H1 (cell line): ENCODE measurements at regions not wholly inside any gene's neighbourhood (a gene's known extent, or its start where the extent isn't known, plus 50 kb on each side); places are given as distances from the start of the nearest gene placed in this dataset.
A peak's percentile ranks its signal among the peaks of the same experiment; 100 is the strongest.

Source experiments
- CTCF ChIA-PET: fragments of 300-600 bp; sonication (Branson Sonifier 250); formaldehyde crosslinking; loops from one replicate; lab custom pipeline; 2021; ENCODE audit not compliant: partially characterized antibody; lab: Charles Lee
- POLR2A ChIA-PET: fragments of 300-600 bp; sonication (Branson Sonifier 250); formaldehyde crosslinking; loops from one replicate; lab custom pipeline; 2021; ENCODE audit warnings: inconsistent platforms; ENCODE audit not compliant: partially characterized antibody; lab: Charles Lee
- DNase-seq, 2 experiments: peaks; one replicate each; pipeline versions ENCODE4 v3.0.0 to v3.0.0-alpha.2; 2010 to 2022; ENCODE audit warnings: low spot score in 2 of 2, low read depth in 1 of 2, mixed read lengths in 1 of 2
- FAIRE-seq: peaks from 2 replicates; lab custom pipeline; 2011; peaks lifted over from hg19 to GRCh38; lab: Jason Lieb, UNC
- H2AFZ ChIP-seq: 2 replicates; pipeline ENCODE4 v1.8.1; 2012; ENCODE audit warnings: low read length, inconsistent platforms
- H2AK5ac ChIP-seq: 2 replicates; pipeline ENCODE4 v1.6.1; 2013; ENCODE audit warnings: low read depth, low read length
- H2BK120ac ChIP-seq: replicated peaks from 2 replicates; pipeline ENCODE3; 2013; ENCODE audit warnings: low read depth, low read length, inconsistent platforms
- H2BK12ac ChIP-seq: 2 replicates; pipeline ENCODE4 v1.6.1; 2013; ENCODE audit warnings: low read depth, low read length
- H2BK15ac ChIP-seq: 2 replicates; pipeline ENCODE4 v1.6.1; 2013; ENCODE audit warnings: low read length
- H2BK20ac ChIP-seq: 2 replicates; pipeline ENCODE4 v1.6.1; 2013; ENCODE audit warnings: low read length
- H2BK5ac ChIP-seq: 2 replicates; pipeline ENCODE4 v1.6.1; 2013; ENCODE audit warnings: low read depth, low read length
- H3K14ac ChIP-seq: 2 replicates; pipeline ENCODE4 v1.6.1; 2013; ENCODE audit warnings: inconsistent platforms; ENCODE audit not compliant: insufficient read length
- H3K18ac ChIP-seq: 2 replicates; pipeline ENCODE4 v1.6.1; 2013; ENCODE audit warnings: low read length; ENCODE audit errors: extremely low read depth
- H3K23ac ChIP-seq: 2 replicates; pipeline ENCODE4 v1.6.1; 2013; ENCODE audit warnings: inconsistent platforms; ENCODE audit not compliant: insufficient read length
- H3K23me2 ChIP-seq: 2 replicates; pipeline ENCODE4 v1.6.1; 2013; ENCODE audit warnings: low read depth, low read length
- H3K27ac ChIP-seq: 2 replicates; pipeline ENCODE4 v1.6.1; 2011; ENCODE audit warnings: low read depth, low read length, inconsistent platforms
- H3K27me3 ChIP-seq, 4 experiments: replicated peaks in 1 of 4; 1 replicate in 1 of 4; 2 replicates in 3 of 4; pipeline versions ENCODE4 v1.6.1 to v1.8.1; 2011 to 2013; ENCODE audit warnings: low read length in 3 of 4, mild to moderate bottlenecking in 3 of 4, inconsistent platforms in 2 of 4, mixed read lengths in 2 of 4, moderate library complexity in 1 of 4; ENCODE audit not compliant: control insufficient read depth in 3 of 4, insufficient read depth in 3 of 4; ENCODE audit errors: extremely low read depth in 1 of 4
- H3K36me3 ChIP-seq, 4 experiments: 2 replicates each; pipeline versions ENCODE4 v1.6.1 to v1.8.1; 2011 to 2013; ENCODE audit warnings: mild to moderate bottlenecking in 4 of 4, low read length in 3 of 4, moderate library complexity in 2 of 4, control low read depth in 1 of 4, inconsistent platforms in 1 of 4; ENCODE audit not compliant: insufficient read depth in 4 of 4, control insufficient read depth in 2 of 4
- H3K4ac ChIP-seq: replicated peaks from 2 replicates; pipeline ENCODE3; 2013; ENCODE audit warnings: low read length, low read depth, mixed read lengths, inconsistent platforms; ENCODE audit not compliant: insufficient read length
- H3K4me1 ChIP-seq, 4 experiments: replicated peaks in 1 of 4; 1 replicate in 1 of 4; 2 replicates in 3 of 4; pipeline versions ENCODE4 v1.6.1 to v1.8.1; 2011 to 2013; ENCODE audit warnings: low read length in 3 of 4, inconsistent platforms in 2 of 4, mixed read lengths in 1 of 4; ENCODE audit not compliant: insufficient read depth in 4 of 4, control insufficient read depth in 3 of 4
- H3K4me2 ChIP-seq, 2 experiments: 2 replicates each; pipeline versions ENCODE4 v1.6.1 to v1.8.1; 2011 to 2013; ENCODE audit warnings: low read depth in 2 of 2, low read length in 2 of 2, control low read depth in 1 of 2, inconsistent platforms in 1 of 2, mild to moderate bottlenecking in 1 of 2; ENCODE audit not compliant: insufficient read depth in 1 of 2
- H3K4me3 ChIP-seq, 4 experiments: fragments of 200-600, 300-600 bp in 1 of 4; sonication (generic), shearing (Covaris generic), sonication (Bioruptor Twin) in 1 of 4; 2 replicates each; pipeline versions ENCODE4 v1.5.1 to v1.8.1; 2011 to 2016; ENCODE audit warnings: low read length in 4 of 4, low read depth in 3 of 4, control low read depth in 2 of 4, inconsistent platforms in 2 of 4, mild to moderate bottlenecking in 2 of 4, mixed read lengths in 1 of 4, moderate library complexity in 1 of 4; ENCODE audit not compliant: insufficient read depth in 2 of 4; ENCODE audit errors: extremely low read depth in 1 of 4
- H3K56ac ChIP-seq: replicated peaks from 2 replicates; pipeline ENCODE3; 2013; ENCODE audit warnings: low read depth, mild to moderate bottlenecking, mixed read lengths, low read length, inconsistent platforms; ENCODE audit not compliant: insufficient read length
- H3K79me1 ChIP-seq: 2 replicates; pipeline ENCODE4 v1.6.1; 2013; ENCODE audit warnings: low read depth, low read length, control low read depth
- H3K79me2 ChIP-seq, 2 experiments: 2 replicates each; pipeline versions ENCODE4 v1.6.1 to v1.8.1; 2012 to 2013; ENCODE audit warnings: low read length in 2 of 2, mild to moderate bottlenecking in 2 of 2, inconsistent platforms in 1 of 2; ENCODE audit not compliant: insufficient read depth in 2 of 2, control insufficient read depth in 1 of 2
- H3K9ac ChIP-seq, 4 experiments: replicated peaks in 1 of 4; 1 replicate in 1 of 4; 2 replicates in 3 of 4; pipeline versions ENCODE4 v1.6.1 to v1.8.1; 2011 to 2013; ENCODE audit warnings: low read depth in 3 of 4, low read length in 3 of 4, control low read depth in 2 of 4, mild to moderate bottlenecking in 2 of 4, moderate library complexity in 2 of 4, inconsistent platforms in 1 of 4; ENCODE audit errors: extremely low read depth in 1 of 4
- H3K9me3 ChIP-seq, 2 experiments: 2 replicates each; pipeline versions ENCODE4 v1.6.1 to v1.8.1; 2012 to 2013; ENCODE audit warnings: mild to moderate bottlenecking in 2 of 2, moderate library complexity in 2 of 2, control low read depth in 1 of 2, inconsistent platforms in 1 of 2, low read depth in 1 of 2, low read length in 1 of 2, mixed read lengths in 1 of 2; ENCODE audit not compliant: insufficient read depth in 2 of 2
- H4K20me1 ChIP-seq, 2 experiments: replicated peaks in 1 of 2; 2 replicates each; pipeline versions ENCODE3 to v1.8.1; 2011 to 2013; ENCODE audit warnings: inconsistent platforms in 2 of 2, low read length in 2 of 2, mild to moderate bottlenecking in 1 of 2; ENCODE audit not compliant: insufficient read depth in 2 of 2, control insufficient read depth in 1 of 2
- H4K5ac ChIP-seq: 2 replicates; pipeline ENCODE4 v1.6.1; 2013; ENCODE audit warnings: low read length, low read depth, mixed read lengths, inconsistent platforms; ENCODE audit not compliant: insufficient read length
- H4K8ac ChIP-seq: 2 replicates; pipeline ENCODE4 v1.8.0; 2013; ENCODE audit warnings: mild to moderate bottlenecking, moderate library complexity, low read length, inconsistent platforms; ENCODE audit not compliant: insufficient read depth; ENCODE audit errors: extremely low read depth
- H4K91ac ChIP-seq: replicated peaks from 2 replicates; pipeline ENCODE3; 2013; ENCODE audit warnings: low read length, mixed read lengths, inconsistent platforms; ENCODE audit not compliant: insufficient read length
- ATF2 ChIP-seq: IDR thresholded peaks from 2 replicates; pipeline ENCODE4 v1.6.1; 2012; ENCODE audit warnings: low read length, inconsistent platforms
- CBX5 ChIP-seq: fragments of 300-800, 300-1000 bp; sonication (generic); IDR thresholded peaks from 2 replicates; pipeline ENCODE4 v1.7.1; 2016; ENCODE audit warnings: antibody characterized with exemption, low read length, low read depth
- CTCF ChIP-seq, 3 experiments: IDR thresholded peaks; 1 replicate in 2 of 3; 2 replicates in 1 of 3; pipeline versions ENCODE4 v1.5.1 to v1.6.1; 2011; ENCODE audit warnings: low read length in 3 of 3, mild to moderate bottlenecking in 3 of 3, inconsistent platforms in 2 of 3, low read depth in 1 of 3, moderate library complexity in 1 of 3; ENCODE audit not compliant: insufficient read depth in 1 of 3; ENCODE audit errors: control extremely low read depth in 1 of 3
- EZH2 ChIP-seq: fragments of 200-600 bp; sonication (generic); IDR thresholded peaks from 2 replicates; pipeline ENCODE4 v1.7.1; 2012; ENCODE audit warnings: low read depth, mild to moderate bottlenecking, moderate library complexity, low read length, inconsistent platforms; ENCODE audit not compliant: severe bottlenecking
- RAD21 ChIP-seq, 2 experiments: IDR thresholded peaks in 1 of 2; conservative IDR thresholded peaks in 1 of 2; 2 replicates each; pipeline ENCODE4 v1.6.1; 2011; ENCODE audit warnings: low read depth in 2 of 2, low read length in 2 of 2, improper control_type of control experiment in 1 of 2, inconsistent platforms in 1 of 2, mild to moderate bottlenecking in 1 of 2, moderate library complexity in 1 of 2
- WGBS, 2 experiments: shearing (Covaris generic) in 1 of 2; methylation state at CpG; one replicate each; pipeline versions ENCODE4 v1.1.6 to v1.1.7; 2013 to 2015; ENCODE audit warnings: low lambda C conversion rate in 2 of 2, mixed read lengths in 2 of 2, inconsistent platforms in 1 of 2, low coverage in 1 of 2, missing lambda C conversion rate in 1 of 2; ENCODE audit not compliant: insufficient replicate concordance in 2 of 2, insufficient coverage in 1 of 2, insufficient read length in 1 of 2; ENCODE audit errors: extremely low coverage in 1 of 2, missing lambda C conversion rate in 1 of 2; 5-methylcytosine and 5-hydroxymethylcytosine counted together

- Histone ChIP-seq H3K4ac (no peak overlapping the region), H3K36me3 (no peaks in the 10 kb centered on the region), H2AFZ (no peak overlapping the region), H2BK120ac (no peak overlapping the region), H4K20me1 (no peaks in the 10 kb centered on the region), H4K8ac (no peak overlapping the region), H3K14ac (no peak overlapping the region), H3K4me3 (no peak overlapping the region), H3K9me3 (peaks cover 30 to 40% of the 10 kb centered on the region in 2 experiments), H2BK15ac (no peak overlapping the region), H3K56ac (no peak overlapping the region), H3K4me2 (no peak overlapping the region), H3K79me1 (no peaks in the 10 kb centered on the region), H2BK12ac (no peak overlapping the region), H4K5ac (no peak overlapping the region), H3K18ac (no peak overlapping the region), H3K9ac (no peak overlapping the region), H3K4me1 (no peaks in the 10 kb centered on the region), H4K91ac (no peak overlapping the region), H3K23ac (no peak overlapping the region), H2BK20ac (no peak overlapping the region), H2BK5ac (no peak overlapping the region), H3K27me3 (no peaks in the 10 kb centered on the region), H3K23me2 (peaks cover 1% of the 10 kb centered on the region; the same call in 1 of the 2 replicates), H3K27ac (no peak overlapping the region), H3K79me2 (no peaks in the 10 kb centered on the region), H2AK5ac (no peak overlapping the region)
- DNase-seq (no peak), FAIRE-seq (no peak)
- peak in 2 of 3 experiments; percentile 4 to 21; a peak in 1 of 4 replicates for TF ChIP-seq CTCF (IDR thresholded peaks at IDR 0.05; ENCODE audit: control extremely low read depth in 1 of 3, insufficient read depth in 1 of 3, low read depth in 1 of 3, low read length in 3 of 3)
- no peak for TF ChIP-seq EZH2
- no peak for TF ChIP-seq ATF2
- peak in 1 of 2 experiments; percentile 23; a peak in 1 of 4 replicates for TF ChIP-seq RAD21 (IDR thresholded peaks at IDR 0.05 in 1 of 2, conservative IDR thresholded peaks at IDR 0.05 in 1 of 2; ENCODE audit: low read depth in 2 of 2, low read length in 2 of 2)
- no peak for TF ChIP-seq CBX5
- WGBS, 2 experiments, result 73% methylated on average over 2 of the region's 2 CpGs; no CpG with 5 or more reads in 1 of the 2 experiments
- CTCF ChIA-PET, result no interaction called here
- POLR2A ChIA-PET, result no interaction called here
Observed at GRCh38 chr4:18366892-18367291, 345.3 kb upstream of the LCORL start.
